Activated CD4-positive, alpha-beta memory T cell treated with anti-CD3 and anti-CD28 coated beads for 36 hours (primary cell): ENCODE measurements at regions not wholly inside any gene's neighbourhood (a gene's known extent, or its start where the extent isn't known, plus 50 kb on each side); places are given as distances from the start of the nearest gene placed in this dataset.

Source experiments
- CTCF ChIA-PET: fragments of 350-600 bp; sonication (Branson Sonifier 250); formaldehyde crosslinking; loops from one replicate; lab custom pipeline; 2021; ENCODE audit warnings: antibody characterized with exemption, inconsistent platforms; lab: Charles Lee
- POLR2A ChIA-PET: fragments of 350-600 bp; sonication (Branson Sonifier 250); formaldehyde crosslinking; loops from one replicate; lab custom pipeline; 2021; ENCODE audit warnings: antibody characterized with exemption; lab: Charles Lee
- DNase-seq: peaks from one replicate; pipeline ENCODE4 v3.0.0-alpha.2; 2020
- H3K27ac Mint-ChIP-seq: one replicate; pipeline ENCODE4 v1.8.0; 2021; ENCODE audit warnings: mixed read lengths
- H3K27me3 Mint-ChIP-seq: one replicate; pipeline ENCODE4 v1.8.0; 2021; ENCODE audit warnings: mixed read lengths
- H3K36me3 Mint-ChIP-seq: one replicate; pipeline ENCODE4 v1.8.0; 2021; ENCODE audit warnings: mixed read lengths
- H3K4me1 Mint-ChIP-seq: one replicate; pipeline ENCODE4 v1.8.0; 2021; ENCODE audit warnings: low read depth, mixed read lengths
- H3K4me3 Mint-ChIP-seq: one replicate; pipeline ENCODE4 v1.8.0; 2021; ENCODE audit warnings: mild to moderate bottlenecking, mixed read lengths
- H3K9me3 Mint-ChIP-seq: one replicate; pipeline ENCODE4 v1.8.0; 2021; ENCODE audit warnings: mixed read lengths
- intact Hi-C: fragments of 100-400 bp; cut with micrococcal nuclease; formaldehyde crosslinking; loops from one replicate; pipeline ENCODE4 v1.15.1; 2023

DNA sequence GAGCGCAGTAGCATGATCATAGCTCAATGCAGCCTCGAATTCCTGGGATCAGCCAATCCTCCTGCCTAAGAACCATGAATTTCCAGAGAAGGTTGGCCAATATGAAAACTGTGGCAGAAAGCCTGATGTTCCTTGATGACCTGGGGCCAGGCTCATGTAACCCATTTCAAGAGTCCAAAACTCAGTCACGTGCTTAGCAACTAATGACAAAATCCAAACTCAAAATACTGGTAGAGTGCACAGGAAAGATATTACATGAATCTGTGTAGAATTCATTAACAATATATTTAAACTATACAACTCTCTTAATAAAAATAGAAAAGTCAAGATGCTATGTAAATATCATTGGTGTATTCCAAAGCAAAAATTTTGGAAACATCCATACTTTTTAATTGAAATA, 265.7 kb upstream of the NDST3 start:
- DNase-seq, result no peak
- CTCF ChIA-PET, result no interaction called here
- Mint-ChIP-seq H3K4me1 (no peaks in the 10 kb centered on the region), H3K9me3 (peaks cover 1% of the 10 kb centered on the region), H3K27me3 (no peaks in the 10 kb centered on the region), H3K4me3 (no peak overlapping the region), H3K27ac (no peak overlapping the region), H3K36me3 (no peaks in the 10 kb centered on the region)
- POLR2A ChIA-PET, result no interaction called here
- intact Hi-C loops, result no loop called here

DNA sequence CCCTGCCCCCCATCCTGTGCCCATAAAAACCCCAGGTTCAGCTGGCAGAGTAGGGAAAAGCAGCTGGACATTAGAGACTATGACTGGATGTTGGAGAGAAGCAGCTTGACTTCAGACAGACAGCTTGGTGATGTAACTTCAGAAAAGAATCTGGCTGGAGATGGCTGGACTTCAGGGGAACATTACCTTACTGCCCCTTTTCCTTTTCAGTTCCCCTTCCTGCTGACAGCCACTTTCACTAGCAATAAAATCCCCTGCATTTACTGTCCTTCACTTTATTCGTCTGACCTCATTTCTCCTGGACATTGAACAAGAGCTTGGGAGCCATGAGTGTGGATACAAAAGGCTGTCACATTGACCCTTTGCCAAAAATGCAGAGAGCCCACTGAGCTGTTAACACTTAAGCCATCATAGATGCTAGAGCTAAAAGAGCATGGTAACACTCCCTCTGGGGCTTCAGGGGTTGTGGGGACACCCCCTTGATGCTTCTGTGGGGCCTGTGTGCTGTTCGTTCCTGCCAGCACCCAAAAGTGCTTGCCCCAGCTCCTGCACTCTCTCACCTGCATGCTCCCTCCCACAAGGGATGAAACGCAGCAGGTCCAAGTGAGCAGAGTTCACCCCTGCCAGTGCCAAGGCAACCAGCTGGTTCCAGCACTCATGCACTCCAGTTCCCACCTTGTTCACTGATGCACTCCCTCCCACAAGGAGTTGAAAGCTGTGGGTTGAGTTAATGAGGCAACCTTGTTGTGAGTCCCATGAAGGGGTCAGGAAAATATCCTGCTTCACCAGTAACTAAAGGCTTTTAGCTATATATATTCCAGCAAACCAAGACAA, 263.8 kb upstream of the NDST3 start:
- intact Hi-C loops, result no loop called here
- POLR2A ChIA-PET, result no interaction called here
- no peaks in the 10 kb centered on the region for H3K36me3 Mint-ChIP-seq
- no peak overlapping the region for H3K4me3 Mint-ChIP-seq
- DNase-seq, result no peak
- H3K27ac Mint-ChIP-seq, result no peak overlapping the region
- peaks cover 6% of the 10 kb centered on the region for H3K9me3 Mint-ChIP-seq
- H3K27me3 Mint-ChIP-seq, result no peaks in the 10 kb centered on the region
- H3K4me1 Mint-ChIP-seq, result no peaks in the 10 kb centered on the region
- CTCF ChIA-PET, result no interaction called here

DNA sequence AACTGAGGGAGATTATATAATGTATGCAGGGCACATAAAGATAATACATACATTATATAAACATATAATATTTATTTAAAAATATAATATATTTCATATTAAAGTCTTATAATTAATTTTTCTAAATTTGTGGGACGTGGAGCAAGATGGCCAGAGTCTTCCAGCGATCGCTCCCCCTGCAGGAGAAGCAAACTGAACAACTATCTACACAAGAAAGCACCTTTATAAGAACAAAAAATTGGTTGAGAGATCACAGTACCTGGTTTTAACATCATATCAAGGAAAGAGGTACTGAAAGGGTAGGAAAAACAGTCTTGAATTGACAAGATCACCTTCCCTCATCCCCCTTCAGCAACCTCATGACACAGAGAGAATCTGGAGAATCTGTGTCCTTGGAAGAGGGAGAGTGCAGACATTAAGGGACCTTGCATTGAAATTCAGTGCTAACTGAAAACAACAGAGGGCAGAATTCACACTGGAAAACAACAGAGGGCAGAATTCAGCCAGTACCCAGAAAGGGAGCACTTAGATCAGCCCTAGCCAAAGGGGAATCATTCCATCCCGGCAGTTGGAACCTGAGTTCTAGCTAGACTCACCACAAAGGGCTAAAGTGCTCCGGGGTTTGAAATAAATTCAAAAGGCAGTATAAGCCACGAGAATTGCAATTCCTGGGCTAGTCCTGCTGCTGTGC, 262.5 kb upstream of the NDST3 start:
- POLR2A ChIA-PET, result no interaction called here
- H3K9me3 Mint-ChIP-seq, result peaks cover 9% of the 10 kb centered on the region

DNA sequence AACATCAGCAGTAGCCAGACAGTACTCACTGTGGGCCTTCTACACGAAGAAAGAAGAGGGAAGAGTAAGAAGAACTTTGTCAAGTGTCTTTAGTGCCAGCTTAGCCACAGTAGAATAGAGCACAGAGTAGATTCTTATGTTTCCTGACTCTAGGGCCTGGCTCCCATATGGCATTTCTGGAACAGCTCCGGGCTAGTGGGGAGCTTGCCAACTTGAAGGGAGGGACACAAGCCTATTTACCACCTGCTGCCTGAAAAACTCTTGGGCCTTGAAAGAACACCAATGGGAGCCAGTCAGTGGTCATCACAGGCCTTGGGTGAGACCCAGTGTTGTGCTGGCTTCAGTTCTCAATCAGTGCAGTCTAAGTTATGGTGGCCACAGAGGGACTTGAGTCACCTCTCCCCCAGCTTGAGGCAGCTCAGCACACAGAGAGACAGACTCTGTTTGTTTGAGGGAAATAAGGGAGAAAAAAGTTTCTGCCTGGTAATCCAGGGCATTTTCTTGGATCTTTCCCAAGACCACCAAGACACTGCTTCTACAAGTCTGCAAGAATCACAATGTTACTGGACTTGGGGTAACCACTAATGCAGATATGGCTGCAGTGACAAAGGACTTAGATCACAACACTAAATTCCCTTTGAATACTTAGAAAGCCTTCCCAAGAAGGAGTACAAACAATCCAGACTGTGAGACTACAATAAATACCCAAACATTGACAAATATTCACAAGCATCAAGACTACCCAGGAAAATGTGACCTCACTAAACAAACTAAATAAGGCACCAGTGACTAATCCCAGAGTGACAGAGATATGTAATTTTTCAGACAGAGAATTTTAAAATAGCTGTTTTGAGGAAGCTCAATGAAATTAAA, 261.0 kb upstream of the NDST3 start:
- intact Hi-C loops, result no loop called here
- Mint-ChIP-seq H3K27ac (no peak overlapping the region), H3K4me3 (no peak overlapping the region)

More for the DNA sequence above, 262.5 kb upstream of the NDST3 start:
- Mint-ChIP-seq H3K27me3 (no peaks in the 10 kb centered on the region), H3K4me1 (no peaks in the 10 kb centered on the region), H3K36me3 (no peaks in the 10 kb centered on the region), H3K4me3 (no peak overlapping the region), H3K27ac (no peak overlapping the region)
- CTCF ChIA-PET, result no interaction called here
- DNase-seq, result no peak
- intact Hi-C loops, result no loop called here

DNA sequence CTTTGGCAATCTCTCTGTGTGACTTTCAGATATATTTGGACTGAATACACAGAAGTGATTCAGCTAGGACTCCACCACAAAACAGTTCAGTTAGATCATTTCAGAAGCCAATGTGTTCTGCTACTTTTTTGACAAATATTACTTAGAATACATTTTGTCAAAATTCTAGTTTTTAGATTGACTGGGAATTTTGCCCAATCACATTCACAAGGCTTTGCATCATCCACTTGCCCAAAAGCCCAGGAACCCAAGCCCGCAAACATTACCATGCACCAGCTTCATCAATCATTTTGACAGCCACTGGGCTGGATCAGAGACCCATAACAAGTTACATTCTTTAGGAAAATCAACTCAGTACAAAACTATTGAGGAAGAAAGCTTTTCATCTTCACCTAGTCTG, 256.6 kb upstream of the NDST3 start:
- intact Hi-C loops, result no loop called here
- ChIA-PET POLR2A (no interaction called here), CTCF (no interaction called here)
- Mint-ChIP-seq H3K9me3 (peaks cover 9% of the 10 kb centered on the region), H3K4me3 (no peak overlapping the region), H3K27ac (no peak overlapping the region), H3K36me3 (no peaks in the 10 kb centered on the region), H3K4me1 (no peaks in the 10 kb centered on the region), H3K27me3 (no peaks in the 10 kb centered on the region)
- DNase-seq, result no peak

More for the DNA sequence above, 261.0 kb upstream of the NDST3 start:
- CTCF ChIA-PET, result no interaction called here
- no peak for DNase-seq
- Mint-ChIP-seq H3K36me3 (no peaks in the 10 kb centered on the region), H3K9me3 (peaks cover 9% of the 10 kb centered on the region), H3K4me1 (no peaks in the 10 kb centered on the region), H3K27me3 (no peaks in the 10 kb centered on the region)
- POLR2A ChIA-PET, result no interaction called here

DNA sequence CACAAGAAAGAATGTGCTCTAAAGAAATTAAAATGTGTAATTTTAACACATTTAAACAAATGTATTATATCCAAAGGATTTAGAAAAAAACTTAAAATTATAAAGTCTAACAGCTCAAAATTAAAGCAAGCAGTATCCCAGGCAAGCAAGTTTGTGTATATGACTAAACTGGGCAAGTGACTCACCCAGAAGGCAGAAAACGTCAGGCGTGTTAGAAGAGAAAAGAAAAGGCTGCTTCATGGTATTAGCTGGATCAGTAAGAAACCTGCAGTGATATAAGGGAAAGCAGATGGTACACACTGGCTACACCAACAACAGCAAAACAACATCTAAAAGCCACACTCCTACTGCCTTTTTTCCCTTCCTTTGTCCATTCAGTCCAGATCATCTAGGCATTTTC, 250.6 kb upstream of the NDST3 start:
- ChIA-PET POLR2A (no interaction called here), CTCF (no interaction called here)
- Mint-ChIP-seq H3K36me3 (no peaks in the 10 kb centered on the region), H3K4me3 (no peak overlapping the region), H3K4me1 (no peaks in the 10 kb centered on the region), H3K9me3 (no peaks in the 10 kb centered on the region), H3K27ac (no peak overlapping the region), H3K27me3 (no peaks in the 10 kb centered on the region)
- DNase-seq, result no peak
- intact Hi-C loops, result no loop called here

DNA sequence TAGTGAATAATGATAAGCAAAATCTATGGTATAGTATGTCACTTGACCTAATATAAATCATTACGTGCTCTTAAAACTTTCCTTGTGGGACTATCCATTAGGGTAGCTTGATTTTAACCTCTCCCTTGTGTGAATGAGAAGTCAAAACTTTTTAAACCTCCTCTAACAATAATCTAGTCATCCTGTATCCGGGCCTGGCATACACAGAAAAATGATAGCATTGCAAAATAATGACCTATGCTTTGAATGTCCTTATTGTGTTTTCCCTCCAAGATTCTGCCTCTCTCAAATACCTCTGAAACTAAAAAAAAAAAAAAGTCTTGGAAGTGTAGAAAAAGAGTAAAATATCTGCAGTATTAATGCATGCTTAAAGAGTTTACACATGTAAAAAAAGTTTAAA, 250.0 kb upstream of the NDST3 start:
- intact Hi-C loops, result no loop called here
- Mint-ChIP-seq H3K9me3 (no peaks in the 10 kb centered on the region), H3K27me3 (no peaks in the 10 kb centered on the region), H3K27ac (no peak overlapping the region), H3K4me1 (no peaks in the 10 kb centered on the region), H3K4me3 (no peak overlapping the region), H3K36me3 (no peaks in the 10 kb centered on the region)
- POLR2A ChIA-PET, result no interaction called here
- DNase-seq, result no peak
- CTCF ChIA-PET, result no interaction called here

DNA sequence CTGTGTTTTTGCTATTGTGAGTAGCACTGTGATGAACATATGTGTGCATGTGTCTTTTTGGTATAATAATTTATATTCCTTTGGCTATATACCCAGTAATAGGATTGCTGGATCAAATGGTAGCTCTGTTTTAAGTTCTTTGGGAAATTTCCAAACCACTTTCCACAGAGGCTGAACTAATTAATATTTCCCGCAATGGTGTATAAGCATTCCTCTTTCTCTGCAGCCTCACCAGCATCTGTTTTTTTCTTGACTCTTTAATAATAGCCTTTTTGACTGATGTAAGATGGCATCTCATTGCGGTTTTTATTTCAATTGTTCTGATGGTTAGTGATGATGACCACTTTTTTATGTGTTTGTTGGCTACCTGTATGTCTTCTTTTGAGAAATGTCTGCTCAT, 247.7 kb upstream of the NDST3 start:
- no peaks in the 10 kb centered on the region for H3K27me3 Mint-ChIP-seq
- ChIA-PET POLR2A (no interaction called here), CTCF (no interaction called here)
- no peak overlapping the region for H3K27ac Mint-ChIP-seq
- no peak overlapping the region for H3K4me3 Mint-ChIP-seq
- no peaks in the 10 kb centered on the region for H3K9me3 Mint-ChIP-seq
- intact Hi-C loops, result no loop called here
- DNase-seq, result no peak
- no peaks in the 10 kb centered on the region for H3K36me3 Mint-ChIP-seq
- H3K4me1 Mint-ChIP-seq, result no peaks in the 10 kb centered on the region

DNA sequence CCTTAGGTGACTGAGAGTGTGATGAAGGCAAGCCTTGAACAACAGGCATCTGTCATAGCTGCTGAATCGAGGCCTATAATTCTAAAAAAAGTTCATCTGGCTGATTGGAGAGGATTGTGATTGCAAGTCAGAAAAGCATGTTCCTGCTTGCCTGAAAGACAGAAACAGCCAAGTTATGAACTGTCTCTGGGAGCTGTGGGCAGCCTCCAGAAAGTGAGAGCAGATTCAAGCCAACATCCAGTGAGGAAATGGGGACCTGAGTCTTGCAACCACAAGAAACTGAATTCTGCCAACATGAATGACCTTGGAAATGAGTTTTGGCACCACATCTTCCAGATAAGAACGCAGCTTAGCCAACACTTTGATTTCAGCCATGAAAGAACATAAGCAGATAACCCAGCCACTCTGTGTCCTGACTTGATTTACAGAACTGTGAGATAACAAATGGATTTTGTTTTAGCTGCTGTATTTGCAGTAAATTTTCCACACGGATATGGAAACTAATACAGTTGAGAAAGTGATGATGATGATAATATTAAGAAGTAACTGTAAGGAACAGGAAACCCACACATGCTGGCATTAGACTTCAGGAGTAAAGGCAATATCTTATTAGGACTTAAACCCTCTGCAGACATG, 240.3 kb upstream of the NDST3 start:
- DNase-seq, result no peak
- no peaks in the 10 kb centered on the region for H3K4me1 Mint-ChIP-seq
- ChIA-PET CTCF (no interaction called here), POLR2A (no interaction called here)
- H3K4me3 Mint-ChIP-seq, result no peak overlapping the region
- H3K27me3 Mint-ChIP-seq, result no peaks in the 10 kb centered on the region
- no peaks in the 10 kb centered on the region for H3K9me3 Mint-ChIP-seq
- intact Hi-C loops, result no loop called here
- H3K36me3 Mint-ChIP-seq, result no peaks in the 10 kb centered on the region
- H3K27ac Mint-ChIP-seq, result no peak overlapping the region

DNA sequence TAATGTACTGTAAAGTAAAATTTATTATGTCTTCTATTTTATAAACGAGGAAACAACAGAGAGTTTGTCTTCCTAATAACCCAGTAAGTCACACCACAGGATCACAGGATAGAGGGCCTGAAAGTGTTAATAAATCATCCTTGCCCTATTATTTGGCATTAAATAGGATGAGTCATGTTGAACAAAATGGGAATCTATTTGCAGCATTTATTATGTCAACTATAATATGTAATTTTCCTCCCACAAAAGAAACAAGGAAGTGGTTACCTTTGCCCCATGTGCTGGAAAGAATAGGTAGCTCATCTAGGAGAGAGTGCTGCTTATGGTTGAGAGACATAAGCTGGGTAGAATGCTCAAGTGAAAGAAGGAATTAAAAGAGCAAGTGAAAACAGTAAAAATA, 237.6 kb upstream of the NDST3 start:
- H3K27ac Mint-ChIP-seq, result no peak overlapping the region
- no peaks in the 10 kb centered on the region for H3K36me3 Mint-ChIP-seq
- no peaks in the 10 kb centered on the region for H3K4me1 Mint-ChIP-seq
- no peaks in the 10 kb centered on the region for H3K9me3 Mint-ChIP-seq
- DNase-seq, result no peak
- intact Hi-C loops, result no loop called here
- ChIA-PET POLR2A (no interaction called here), CTCF (no interaction called here)
- H3K27me3 Mint-ChIP-seq, result no peaks in the 10 kb centered on the region
- no peak overlapping the region for H3K4me3 Mint-ChIP-seq

DNA sequence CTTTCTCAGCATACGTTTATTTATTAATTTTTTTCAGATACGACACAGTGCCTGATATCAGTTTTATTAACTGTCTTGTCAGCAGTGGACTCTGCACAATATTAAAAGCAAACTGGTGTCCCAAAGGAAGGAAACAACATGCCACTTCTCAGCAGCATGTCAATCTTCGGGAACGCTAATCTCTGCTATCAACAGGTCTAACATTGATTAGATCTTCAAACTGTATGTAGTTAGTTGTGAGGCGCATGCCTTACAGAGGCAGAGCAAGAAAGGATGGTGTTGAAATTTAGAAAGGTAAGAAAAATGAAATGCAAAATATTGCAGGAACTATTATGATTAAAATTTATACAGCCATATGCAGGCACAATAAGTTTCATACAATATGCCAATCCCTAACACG, 233.7 kb upstream of the NDST3 start:
- intact Hi-C loops, result no loop called here
- H3K36me3 Mint-ChIP-seq, result no peaks in the 10 kb centered on the region
- H3K9me3 Mint-ChIP-seq, result peaks cover 4% of the 10 kb centered on the region
- H3K4me1 Mint-ChIP-seq, result no peaks in the 10 kb centered on the region
- H3K27me3 Mint-ChIP-seq, result no peaks in the 10 kb centered on the region
- H3K4me3 Mint-ChIP-seq, result no peak overlapping the region
- no peak for DNase-seq
- POLR2A ChIA-PET, result no interaction called here
- CTCF ChIA-PET, result no interaction called here
- H3K27ac Mint-ChIP-seq, result no peak overlapping the region

DNA sequence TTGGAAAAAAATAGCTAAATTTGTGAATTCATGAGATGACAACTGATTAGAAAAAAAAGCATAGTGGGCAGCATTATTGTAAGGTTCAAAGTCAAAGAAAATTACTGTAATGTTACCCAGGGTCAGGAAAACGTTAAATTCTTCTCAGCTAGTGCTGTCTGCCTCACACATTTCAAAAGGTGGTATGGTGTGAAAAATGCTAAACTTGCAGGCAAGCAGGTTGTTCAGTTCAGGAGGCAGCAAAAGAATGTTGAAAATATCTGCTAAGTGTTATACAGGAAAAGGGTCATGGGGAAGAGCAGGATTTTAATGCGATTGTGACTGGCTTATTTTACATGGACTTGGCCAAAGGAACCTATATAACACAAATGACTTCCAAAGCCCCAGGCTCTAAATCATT, 232.5 kb upstream of the NDST3 start:
- no peak overlapping the region for H3K4me3 Mint-ChIP-seq
- H3K4me1 Mint-ChIP-seq, result no peaks in the 10 kb centered on the region
- intact Hi-C loops, result no loop called here
- no peaks in the 10 kb centered on the region for H3K36me3 Mint-ChIP-seq
- H3K27me3 Mint-ChIP-seq, result no peaks in the 10 kb centered on the region
- CTCF ChIA-PET, result interaction anchor here (0.6 kb wide), 1 partner anchor 9 kb away, joined by 3 read pairs; no protein-coding TSS in a partner anchor
- POLR2A ChIA-PET, result no interaction called here
- no peak for DNase-seq
- no peak overlapping the region for H3K27ac Mint-ChIP-seq
- peaks cover 4% of the 10 kb centered on the region for H3K9me3 Mint-ChIP-seq
